HG02623 (cell line): ENCODE measurements at regions not wholly inside any gene's neighbourhood (a gene's known extent, or its start where the extent isn't known, plus 50 kb on each side); places are given as distances from the start of the nearest gene placed in this dataset.

Source experiments
- ATAC-seq: cut with Tn5 transposase; IDR thresholded peaks from one replicate; pipeline ENCODE4 v1.9.1; 2021; ENCODE audit warnings: moderate library complexity; ENCODE audit not compliant: unreplicated experiment

GRCh38 chr13:89845874-89846273 lies 1501.6 kb upstream of the MIR17HG start:
- no peak for ATAC-seq

- no peak for ATAC-seq
Observed at GRCh38 chr13:89846926-89847585, 1500.4 kb upstream of the MIR17HG start.

- ATAC-seq, result no peak
Observed at GRCh38 chr13:89852570-89852969, 1494.9 kb upstream of the MIR17HG start.

- no peak for ATAC-seq
Observed at GRCh38 chr13:89856512-89856911, 1491.0 kb upstream of the MIR17HG start.

- ATAC-seq, result no peak
Observed at GRCh38 chr13:89857502-89857901, 1490.0 kb upstream of the MIR17HG start.

GRCh38 chr13:89862011-89862690 lies 1485.3 kb upstream of the MIR17HG start:
- ATAC-seq, result no peak

DNA sequence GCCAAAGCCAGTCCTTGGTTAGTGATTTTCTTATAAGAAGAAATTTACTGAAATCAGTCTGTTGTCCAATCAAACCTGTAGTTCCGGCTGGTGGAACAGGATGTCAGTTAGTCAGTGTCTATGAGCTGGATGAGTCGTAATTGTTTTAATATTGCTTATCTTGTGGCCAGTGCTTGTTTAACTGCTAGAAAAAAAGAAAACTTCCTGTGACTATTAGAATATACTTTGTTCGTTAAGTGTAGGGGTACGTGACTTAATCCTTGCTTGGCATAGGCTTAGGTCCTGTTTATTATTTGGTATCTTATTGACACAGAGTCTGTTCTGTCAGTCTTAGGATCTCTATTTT lies 1484.8 kb upstream of the MIR17HG start:
- no peak for ATAC-seq

- no peak for ATAC-seq
Observed at GRCh38 chr13:89865164-89866064, 1482.1 kb upstream of the MIR17HG start.

DNA sequence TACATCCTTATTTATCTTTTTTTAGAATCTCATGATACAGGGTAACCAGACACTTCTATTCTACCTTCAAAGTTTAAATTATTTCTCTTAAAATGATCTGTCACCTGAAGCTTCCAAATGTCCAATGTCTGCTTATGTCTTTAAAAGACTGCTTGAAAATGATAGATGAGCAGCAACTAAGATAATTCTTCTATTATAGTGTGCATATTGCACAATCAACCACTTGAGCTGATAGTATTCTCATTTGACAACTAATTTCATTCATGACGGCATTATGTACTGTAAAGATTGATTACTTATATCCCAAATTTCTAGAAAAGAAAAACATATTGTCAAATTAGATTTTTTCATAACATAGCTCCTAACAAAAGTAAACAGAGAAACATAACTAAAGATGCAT lies 1478.2 kb upstream of the MIR17HG start:
- no peak for ATAC-seq

- ATAC-seq, result no peak
Observed at GRCh38 chr13:89878904-89879303, 1468.6 kb upstream of the MIR17HG start.

GRCh38 chr13:89880201-89880600 lies 1467.3 kb upstream of the MIR17HG start:
- no peak for ATAC-seq

DNA sequence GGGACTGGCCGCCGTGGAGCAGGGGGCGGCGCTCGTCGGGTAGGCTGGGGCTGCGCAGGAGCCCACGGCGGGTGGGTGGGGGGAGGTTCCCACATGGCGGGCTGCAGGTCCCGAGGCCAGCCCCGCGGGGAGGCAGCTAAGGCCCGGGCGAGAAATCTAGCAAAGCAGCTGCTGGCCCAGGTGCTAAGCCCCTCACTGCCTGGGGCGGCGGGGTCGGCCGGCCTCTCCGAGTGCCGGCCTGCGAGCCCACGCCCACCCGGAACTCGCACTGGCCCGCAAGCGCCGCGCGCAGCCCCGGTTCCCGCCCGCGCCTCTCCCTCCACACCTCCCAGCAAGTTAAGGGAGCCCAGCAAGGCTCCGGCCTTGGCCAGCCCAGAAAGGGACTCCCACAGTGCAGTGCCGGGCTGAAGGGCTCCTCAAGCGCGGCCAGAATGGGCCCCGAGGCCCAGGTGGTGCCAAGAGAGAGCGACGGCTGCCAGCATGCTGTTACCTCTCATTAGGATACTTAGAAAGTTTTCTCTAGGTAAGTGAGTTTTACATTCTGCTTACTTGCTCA lies 1463.5 kb upstream of the MIR17HG start:
- no peak for ATAC-seq

GRCh38 chr13:89890806-89891205 lies 1456.7 kb upstream of the MIR17HG start:
- ATAC-seq, result no peak

GRCh38 chr13:89891416-89891815 lies 1456.1 kb upstream of the MIR17HG start:
- ATAC-seq, result no peak

- peak; percentile 92 for ATAC-seq
Observed at GRCh38 chr13:89897681-89898080, 1449.8 kb upstream of the MIR17HG start.

- ATAC-seq, result no peak
Observed at GRCh38 chr13:89899302-89900103, 1448.0 kb upstream of the MIR17HG start.

DNA sequence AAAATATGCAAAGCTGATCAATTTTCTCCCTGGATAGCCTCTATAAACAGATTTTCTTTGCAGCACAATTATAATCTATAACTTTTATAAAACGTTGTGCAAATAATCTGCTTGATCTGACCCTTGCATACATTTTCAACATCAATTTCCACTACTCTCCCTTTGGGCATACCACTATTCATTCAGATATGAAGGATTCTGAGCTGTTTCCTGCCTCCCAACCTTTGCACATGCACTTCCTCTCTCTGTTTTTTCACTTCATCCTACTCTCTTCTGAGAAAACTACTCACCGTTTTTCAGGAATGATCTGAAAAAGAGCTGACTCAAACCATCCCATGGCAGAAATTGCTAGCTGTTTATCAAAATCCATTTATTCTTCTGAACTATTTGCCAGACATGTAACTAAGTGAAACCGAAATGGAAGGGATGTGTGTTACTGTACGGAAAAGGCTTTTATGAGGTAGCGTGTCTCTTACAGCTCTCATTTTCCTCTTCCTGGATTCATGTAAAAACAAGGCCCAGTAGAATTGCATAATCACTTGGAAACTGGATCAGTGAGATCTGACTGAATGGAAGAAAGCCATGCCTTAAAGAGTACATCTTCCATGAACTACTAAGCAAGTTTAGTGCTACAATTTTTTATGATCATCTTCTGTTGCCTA lies 1447.3 kb upstream of the MIR17HG start:
- ATAC-seq, result no peak

DNA sequence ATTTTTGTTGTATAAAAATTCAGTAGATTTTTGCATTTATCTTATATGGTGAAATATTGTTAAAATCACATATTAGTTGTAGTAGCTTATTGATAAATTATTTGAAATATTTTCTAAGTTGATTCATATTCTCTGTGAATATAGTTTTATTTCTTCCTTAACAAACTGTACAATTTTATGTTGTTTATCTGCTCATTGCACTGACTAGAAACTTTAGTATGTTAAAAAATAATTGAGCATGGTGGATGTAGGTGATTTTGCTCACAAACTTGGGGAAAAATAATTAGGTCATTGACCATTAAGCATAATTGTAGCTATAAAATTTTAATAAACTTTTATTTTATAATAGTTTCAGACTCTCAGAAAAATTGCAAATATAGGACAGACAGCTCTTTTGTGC lies 1445.3 kb upstream of the MIR17HG start:
- ATAC-seq, result no peak

- ATAC-seq, result no peak
Observed at GRCh38 chr13:89903115-89903514, 1444.4 kb upstream of the MIR17HG start.

DNA sequence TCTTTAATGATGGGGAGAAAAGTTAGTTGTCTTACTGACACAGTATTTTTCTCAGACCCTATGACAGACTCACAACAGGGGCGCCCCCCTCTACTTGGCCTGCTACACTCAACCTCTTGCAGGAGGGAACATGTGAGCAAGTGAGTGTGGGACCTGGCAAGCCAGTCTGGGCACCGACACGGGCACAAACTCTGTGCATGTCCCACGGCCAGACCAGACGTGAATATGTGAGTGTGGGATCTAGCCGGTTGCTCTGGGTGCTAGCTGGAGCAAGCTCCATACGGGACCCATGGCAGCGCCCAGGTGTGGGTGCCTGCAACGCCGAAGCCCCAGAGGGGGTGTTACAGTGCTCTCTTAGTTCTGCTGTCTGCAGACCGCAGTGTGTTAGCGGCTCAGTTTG lies 1437.3 kb upstream of the MIR17HG start:
- ATAC-seq, result no peak
